ENCODE measurements at regions not wholly inside any gene's neighbourhood (a gene's known extent, or its start where the extent isn't known, plus 50 kb on each side); places are given as distances from the start of the nearest gene placed in this dataset.

GRCh38 chr3:25097023-25097422 is 331.0 kb upstream of the RARB start:
- no peak for TF ChIP-seq CTCF (IDR thresholded peaks at IDR 0.05)
- TF ChIP-seq POLR2A (IDR thresholded peaks at IDR 0.05; ENCODE audit: low read depth) = no peak

Data from esophagus muscularis mucosa (tissue), 3 donors.